GM19351 (cell line): ENCODE measurements at regions not wholly inside any gene's neighbourhood (a gene's known extent, or its start where the extent isn't known, plus 50 kb on each side); places are given as distances from the start of the nearest gene placed in this dataset.

ENCODE experiments used
- ATAC-seq: cut with Tn5 transposase; IDR thresholded peaks from one replicate; pipeline ENCODE4 v1.9.1; 2021; ENCODE audit warnings: mild to moderate bottlenecking, moderate library complexity; ENCODE audit not compliant: unreplicated experiment

DNA sequence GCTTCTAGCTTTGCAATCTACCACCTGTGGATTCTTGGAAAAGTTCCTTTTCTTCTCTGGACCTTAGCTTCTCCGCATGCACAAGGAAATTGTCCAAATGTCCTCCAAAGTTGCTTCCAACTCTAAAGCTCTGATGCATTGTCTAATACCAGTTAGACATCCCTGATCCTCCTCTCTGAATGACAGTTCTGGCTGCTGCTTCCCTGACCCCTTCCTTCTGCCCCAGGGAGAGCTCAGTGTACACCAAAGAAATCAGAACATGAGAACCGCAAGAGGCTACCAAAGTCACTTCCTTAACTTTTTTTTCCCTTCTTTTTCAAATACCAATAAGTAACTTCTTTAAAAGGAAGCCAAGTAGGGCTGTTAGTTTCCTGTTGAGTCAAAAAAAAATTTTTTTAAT, 79.7 kb upstream of the CES5A start:
- no peak for ATAC-seq

DNA sequence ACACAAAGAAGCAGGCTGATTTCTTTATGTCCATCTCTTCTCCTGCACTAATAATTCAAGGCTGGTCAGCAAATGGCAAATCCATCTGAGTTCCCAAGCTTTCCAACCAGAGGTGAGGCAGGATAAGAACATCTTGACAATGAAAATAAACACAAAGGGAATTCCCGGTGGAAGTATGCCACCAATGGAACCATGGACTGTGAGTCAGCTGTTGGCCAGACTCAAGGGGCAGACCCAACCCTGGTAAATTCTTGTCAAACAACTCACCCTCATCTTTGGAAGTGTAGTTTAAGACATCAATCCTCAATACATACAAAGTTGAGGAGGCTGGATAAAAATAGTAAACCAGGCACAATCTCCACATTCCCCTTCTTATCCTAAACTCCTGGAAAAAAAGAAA, 74.3 kb upstream of the CES5A start:
- no peak for ATAC-seq

- no peak for ATAC-seq
These were observed 73.1 kb upstream of the CES5A start for GRCh38 chr16:55948230-55948629.

- ATAC-seq = no peak
These were observed 72.2 kb upstream of the CES5A start for GRCh38 chr16:55947366-55947765.

DNA sequence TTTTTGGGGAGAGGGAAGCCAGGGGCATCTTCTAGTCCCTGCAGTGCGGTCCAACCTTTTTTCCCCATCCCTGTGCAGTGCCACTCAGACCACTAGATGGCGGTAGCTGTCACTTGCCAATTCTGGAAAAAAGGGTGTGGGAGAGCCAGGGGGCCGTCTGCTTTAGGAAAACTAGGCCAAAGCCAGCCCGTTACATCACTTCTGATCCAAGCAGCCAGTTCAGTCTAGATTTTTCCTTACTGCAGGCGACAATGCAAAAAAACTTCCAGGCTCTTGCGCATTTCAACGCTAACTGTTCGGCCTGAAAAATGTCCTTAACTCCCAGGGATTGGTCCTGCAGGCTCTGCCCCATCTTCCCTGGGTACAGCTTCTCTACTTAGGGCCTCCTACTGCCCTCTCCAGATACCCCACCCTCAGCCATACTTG, 69.2 kb upstream of the CES5A start:
- ATAC-seq = peak; percentile 63

DNA sequence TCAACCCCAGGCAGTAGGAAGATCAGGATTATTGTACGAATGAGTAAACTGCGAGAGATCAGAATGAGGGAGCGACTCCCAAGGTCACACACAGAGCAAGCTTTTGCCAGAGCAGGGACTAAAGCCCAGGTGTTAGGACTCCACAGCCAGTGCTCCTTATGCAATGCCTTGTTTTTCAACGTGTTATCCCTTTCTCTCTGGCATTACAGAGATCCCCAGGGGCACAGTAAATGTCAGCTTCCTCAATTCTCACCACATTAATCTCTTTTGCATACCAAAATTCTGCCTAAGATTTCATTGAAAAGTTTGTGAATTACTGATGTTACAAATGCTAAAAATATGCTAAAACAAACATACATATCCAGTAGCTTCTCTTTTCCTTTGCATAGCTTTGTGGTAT, 68.1 kb upstream of the CES5A start:
- no peak for ATAC-seq

- no peak for ATAC-seq
These were observed 67.6 kb upstream of the CES5A start for GRCh38 chr16:55942821-55943220.

GRCh38 chr16:55941552-55941951, 66.4 kb upstream of the CES5A start:
- ATAC-seq = no peak

GRCh38 chr16:55938126-55938525, 63.0 kb upstream of the CES5A start:
- ATAC-seq = no peak

GRCh38 chr16:55933038-55933437, 57.9 kb upstream of the CES5A start:
- ATAC-seq = no peak

- ATAC-seq = no peak
These were observed 54.9 kb upstream of the CES5A start for GRCh38 chr16:55930036-55930435.

DNA sequence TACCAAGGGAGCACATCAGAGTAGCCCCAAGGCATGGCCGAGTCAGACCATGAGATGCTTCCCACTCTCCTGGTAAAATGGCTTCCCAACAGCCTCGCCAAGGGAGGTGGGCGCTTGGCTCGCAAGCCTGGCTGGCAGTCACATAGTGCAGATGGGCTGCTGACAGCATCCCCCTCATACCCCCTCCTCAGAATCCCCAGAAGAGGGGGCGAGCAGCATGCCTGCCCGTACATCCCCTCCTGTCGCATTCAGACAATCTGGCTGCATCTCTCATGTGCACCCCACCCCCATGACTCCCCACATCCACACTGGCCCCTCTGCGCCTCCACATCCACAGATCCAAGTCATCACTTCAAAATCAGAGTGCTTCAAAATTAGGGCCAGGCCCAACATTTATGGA, 54.0 kb upstream of the CES5A start:
- ATAC-seq = no peak

DNA sequence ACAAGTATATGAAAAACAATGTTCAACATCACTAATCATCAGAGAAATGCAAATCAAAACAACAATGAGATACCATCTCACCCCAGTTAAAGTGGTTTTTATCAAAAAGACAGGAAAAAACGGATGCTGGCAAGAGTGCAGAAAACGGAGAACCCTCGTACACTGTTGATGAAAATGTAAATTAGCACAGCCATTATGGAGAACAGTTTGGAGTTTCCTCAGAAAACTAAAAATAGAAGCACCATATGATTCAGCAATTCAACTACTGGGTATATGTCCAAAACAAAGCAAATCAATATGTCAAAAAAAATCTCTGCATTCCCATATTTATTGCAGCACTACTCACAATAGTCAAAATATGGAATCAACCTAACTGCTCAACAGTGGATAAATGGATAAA, 50.1 kb upstream of the CES5A start:
- no peak for ATAC-seq
